22Rv1 (cell line): ENCODE measurements at regions not wholly inside any gene's neighbourhood (a gene's known extent, or its start where the extent isn't known, plus 50 kb on each side); places are given as distances from the start of the nearest gene placed in this dataset.

Experiments
- H3K27ac ChIP-seq: fragments of 450-650 bp; 2 replicates; pipeline ENCODE4 v1.5.1; 2017
- CTCF ChIP-seq: fragments of 450-650 bp; IDR thresholded peaks from 2 replicates; pipeline ENCODE4 v1.5.1; 2017; ENCODE audit warnings: mild to moderate bottlenecking
- ZFX ChIP-seq: fragments of 450-650 bp; IDR thresholded peaks from 2 replicates; pipeline ENCODE4 v1.6.1; 2017; ENCODE audit warnings: antibody characterized with exemption, borderline replicate concordance

- no peak overlapping the region for H3K27ac ChIP-seq
- no peak for TF ChIP-seq CTCF
- no peak for TF ChIP-seq ZFX
These were observed 80.9 kb upstream of the ZC3H12A start for GRCh38 chr1:37393173-37394120.

GRCh38 chr1:37394574-37395464 lies 79.6 kb upstream of the ZC3H12A start:
- TF ChIP-seq ZFX: no peak
- TF ChIP-seq CTCF: no peak
- no peak overlapping the region for H3K27ac ChIP-seq

GRCh38 chr1:37398096-37398495 lies 76.3 kb upstream of the ZC3H12A start:
- TF ChIP-seq ZFX: no peak
- TF ChIP-seq CTCF: no peak
- H3K27ac ChIP-seq: no peak overlapping the region

- H3K27ac ChIP-seq: no peak overlapping the region
- TF ChIP-seq CTCF: no peak
- TF ChIP-seq ZFX: no peak
These were observed 75.2 kb upstream of the ZC3H12A start for GRCh38 chr1:37399205-37399604.

- no peak overlapping the region for H3K27ac ChIP-seq
- no peak for TF ChIP-seq CTCF
- no peak for TF ChIP-seq ZFX
These were observed 74.4 kb upstream of the ZC3H12A start for GRCh38 chr1:37399830-37400464.

GRCh38 chr1:37400466-37401225 lies 73.7 kb upstream of the ZC3H12A start:
- no peak for TF ChIP-seq CTCF
- TF ChIP-seq ZFX: no peak

More at GRCh38 chr1:37400466-37401225, 73.7 kb upstream of the ZC3H12A start:
- H3K27ac ChIP-seq: no peak overlapping the region
